ENCODE measurements at regions not wholly inside any gene's neighbourhood (a gene's known extent, or its start where the extent isn't known, plus 50 kb on each side); places are given as distances from the start of the nearest gene placed in this dataset.
A peak's percentile ranks its signal among the peaks of the same experiment; 100 is the strongest.
"Not testable (repeated sequence)": the region's sequence is repeated elsewhere in the genome, so short reads cannot be mapped to it uniquely, and the experiment has no call there.

GRCh38 chr12:129959889-129960288, 56.1 kb upstream of the TMEM132D start:
- no peak for DNase-seq

- DNase-seq: no peak
Observed at GRCh38 chr12:129961091-129961490, 57.3 kb upstream of the TMEM132D start.

DNA sequence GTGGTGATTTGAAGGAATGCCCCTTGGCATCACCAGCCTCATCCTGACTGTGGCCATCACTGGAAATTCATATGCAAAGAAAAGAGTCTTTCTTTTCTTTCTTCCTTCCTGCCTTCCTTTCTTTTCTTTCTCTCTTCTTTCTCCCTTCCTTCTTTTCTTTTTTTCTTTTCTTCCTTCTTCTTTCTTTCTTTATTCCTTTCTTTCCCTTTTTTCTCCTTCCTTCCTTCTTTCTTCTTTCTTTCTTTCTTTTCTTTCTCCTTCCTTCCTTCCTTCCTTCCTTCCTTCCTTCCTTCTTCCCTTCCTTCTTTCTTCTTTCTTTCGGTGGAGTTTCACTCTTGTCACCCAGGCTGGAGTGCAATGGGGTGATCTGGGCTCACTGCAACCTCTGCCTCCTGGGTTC, 58.0 kb upstream of the TMEM132D start:
- DNase-seq: no peak

DNA sequence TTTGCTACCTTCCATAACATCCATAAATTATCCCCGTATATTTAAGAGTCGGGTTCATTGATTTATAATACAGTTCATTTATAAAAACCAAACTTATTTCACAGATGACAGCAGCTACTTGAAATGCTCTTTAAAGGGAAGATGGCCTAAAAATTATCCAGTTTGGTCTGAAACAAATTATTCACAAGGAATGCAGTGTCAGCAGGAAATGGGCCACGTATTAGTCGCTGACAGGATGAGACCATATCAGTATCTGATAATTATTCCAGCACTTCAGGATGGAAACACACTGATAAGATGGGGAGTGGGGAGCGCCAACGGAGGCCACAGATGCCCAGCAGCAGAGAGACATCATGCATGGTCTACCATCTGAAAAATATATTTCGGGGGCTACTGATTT, 60.5 kb upstream of the TMEM132D start:
- DNase-seq: peak; percentile 61

GRCh38 chr12:129964826-129965457, 61.1 kb upstream of the TMEM132D start:
- peak; percentile 98 for DNase-seq

DNA sequence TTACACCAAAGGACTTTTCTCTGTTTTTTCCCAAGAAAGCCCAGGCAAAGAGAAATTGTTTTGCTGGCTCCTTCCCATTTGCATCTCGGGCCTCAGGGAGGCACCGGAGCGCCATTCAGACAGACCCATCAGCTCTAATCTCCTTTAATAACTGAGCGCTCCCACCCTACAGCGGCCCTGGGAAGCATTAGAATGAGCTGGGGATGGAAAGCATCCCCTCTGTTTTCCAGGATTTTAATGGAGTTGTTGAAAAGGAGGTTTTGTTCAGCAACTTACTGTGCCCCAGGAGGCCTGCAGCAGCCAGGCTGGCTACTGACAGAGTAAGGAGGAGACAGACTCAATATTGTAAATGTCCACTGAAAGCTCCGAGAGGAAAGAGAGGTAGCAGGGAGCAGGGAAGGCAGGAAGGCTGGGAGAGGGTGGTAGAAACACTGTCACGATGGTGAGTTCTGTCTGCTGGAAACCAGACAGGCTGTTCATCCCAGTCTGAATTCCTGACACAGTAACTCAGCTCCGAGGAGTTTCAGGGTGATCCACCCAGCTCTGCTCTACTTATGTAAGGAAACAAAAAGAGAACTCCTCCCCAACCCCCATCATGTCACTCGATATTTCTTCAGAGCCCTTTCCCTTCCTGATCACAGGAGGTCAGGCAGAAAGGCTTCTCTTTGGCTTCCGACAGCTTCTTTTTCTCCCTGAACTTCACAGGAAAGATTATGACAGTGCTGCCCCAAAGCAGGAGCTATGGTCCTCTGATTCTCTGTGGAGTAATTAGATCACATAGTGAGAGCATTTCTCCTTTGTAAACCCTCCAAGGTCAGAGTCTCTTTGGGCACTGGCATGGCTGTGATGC, 62.5 kb upstream of the TMEM132D start:
- no peak for DNase-seq

DNA sequence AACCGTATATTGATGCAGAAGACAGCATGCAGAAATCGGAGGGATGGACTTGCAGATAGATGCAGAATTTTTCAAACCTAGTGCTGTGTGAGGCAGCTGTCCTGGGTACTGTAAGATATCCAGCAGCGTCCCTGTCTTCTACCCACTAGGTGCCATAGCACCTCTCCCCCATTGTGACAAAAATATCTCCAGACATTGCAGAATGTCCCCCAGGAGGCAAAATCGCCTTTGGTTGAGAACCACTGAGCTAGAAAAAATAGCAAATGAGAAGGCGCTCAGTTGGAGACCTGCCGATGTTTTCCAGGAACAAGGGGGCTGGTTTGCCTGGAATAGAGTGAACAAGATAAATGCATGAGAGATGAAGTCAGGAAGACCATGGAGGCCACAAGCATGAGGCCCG, 67.9 kb upstream of the TMEM132D start:
- DNase-seq: no peak

- DNase-seq: no peak
Observed at GRCh38 chr12:129973236-129973961, 69.6 kb upstream of the TMEM132D start.

GRCh38 chr12:129984106-129984505, 80.3 kb upstream of the TMEM132D start:
- DNase-seq: no peak

GRCh38 chr12:129987841-129988240, 84.0 kb upstream of the TMEM132D start:
- DNase-seq: no peak

- DNase-seq: no peak
Observed at GRCh38 chr12:129994634-129995033, 90.8 kb upstream of the TMEM132D start.

DNA sequence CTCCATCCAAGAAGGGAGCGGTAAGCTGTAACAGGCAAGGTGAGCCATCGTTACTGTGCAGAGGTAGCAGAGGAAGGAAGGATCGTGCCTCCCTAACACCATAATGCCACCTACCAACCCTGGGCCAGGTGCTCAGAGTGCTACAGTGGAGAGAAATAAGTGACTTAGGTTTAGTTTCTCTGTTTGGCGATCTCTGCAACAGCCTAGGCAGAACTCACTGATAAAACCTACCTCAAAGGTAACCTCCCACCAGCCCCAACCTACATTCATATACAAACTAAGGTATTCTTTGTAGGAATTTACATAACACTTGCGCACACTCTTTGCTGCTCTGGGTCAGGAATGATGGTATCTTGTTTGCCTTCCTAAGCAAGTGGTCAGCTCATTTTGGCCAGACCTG, 93.4 kb upstream of the TMEM132D start:
- no peak for DNase-seq

- not testable (repeated sequence) for DNase-seq
Observed at GRCh38 chr12:130004310-130004877, 100.6 kb upstream of the TMEM132D start.

DNA sequence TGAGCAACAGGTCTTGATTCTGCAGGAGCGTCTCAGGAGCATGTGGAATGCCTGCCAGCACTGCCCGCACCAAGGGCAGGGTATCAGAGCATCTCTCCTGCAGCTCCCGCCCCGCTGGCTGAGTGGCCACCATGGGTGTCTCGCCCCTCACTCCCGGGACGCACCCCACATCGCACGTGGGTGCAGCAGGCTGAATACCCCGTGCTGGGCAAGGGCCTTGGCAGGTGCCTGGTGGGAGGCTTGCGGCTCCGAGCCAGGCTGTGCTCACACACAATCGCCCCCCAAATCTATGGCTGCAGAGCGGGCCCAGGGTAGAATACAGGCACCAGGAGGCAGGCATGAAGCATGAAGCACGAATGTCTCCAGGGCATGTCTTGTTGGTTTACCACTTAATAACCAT, 103.9 kb upstream of the TMEM132D start:
- DNase-seq: no peak

- DNase-seq: no peak
Observed at GRCh38 chr12:130008241-130008640, 104.4 kb upstream of the TMEM132D start.

DNA sequence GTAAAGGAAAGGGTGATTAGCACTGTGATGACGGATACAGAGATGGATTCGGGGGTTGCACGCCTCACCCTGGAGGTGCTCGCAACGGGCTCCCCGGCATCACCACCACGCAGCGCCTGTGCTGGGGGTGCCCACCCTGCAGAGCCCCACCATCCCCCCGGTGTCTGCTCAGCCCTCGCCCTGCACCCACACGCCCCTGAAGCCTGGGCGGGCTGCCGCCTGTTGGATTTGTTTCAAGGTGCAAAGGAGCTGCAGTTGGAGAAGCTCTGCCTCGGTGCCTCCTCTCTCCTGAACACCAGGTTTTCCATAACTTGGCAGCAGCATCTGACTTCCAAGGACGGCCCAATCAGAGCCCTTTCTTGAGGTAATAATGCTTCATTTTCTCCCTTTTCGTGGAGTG, 106.1 kb upstream of the TMEM132D start:
- no peak for DNase-seq

DNA sequence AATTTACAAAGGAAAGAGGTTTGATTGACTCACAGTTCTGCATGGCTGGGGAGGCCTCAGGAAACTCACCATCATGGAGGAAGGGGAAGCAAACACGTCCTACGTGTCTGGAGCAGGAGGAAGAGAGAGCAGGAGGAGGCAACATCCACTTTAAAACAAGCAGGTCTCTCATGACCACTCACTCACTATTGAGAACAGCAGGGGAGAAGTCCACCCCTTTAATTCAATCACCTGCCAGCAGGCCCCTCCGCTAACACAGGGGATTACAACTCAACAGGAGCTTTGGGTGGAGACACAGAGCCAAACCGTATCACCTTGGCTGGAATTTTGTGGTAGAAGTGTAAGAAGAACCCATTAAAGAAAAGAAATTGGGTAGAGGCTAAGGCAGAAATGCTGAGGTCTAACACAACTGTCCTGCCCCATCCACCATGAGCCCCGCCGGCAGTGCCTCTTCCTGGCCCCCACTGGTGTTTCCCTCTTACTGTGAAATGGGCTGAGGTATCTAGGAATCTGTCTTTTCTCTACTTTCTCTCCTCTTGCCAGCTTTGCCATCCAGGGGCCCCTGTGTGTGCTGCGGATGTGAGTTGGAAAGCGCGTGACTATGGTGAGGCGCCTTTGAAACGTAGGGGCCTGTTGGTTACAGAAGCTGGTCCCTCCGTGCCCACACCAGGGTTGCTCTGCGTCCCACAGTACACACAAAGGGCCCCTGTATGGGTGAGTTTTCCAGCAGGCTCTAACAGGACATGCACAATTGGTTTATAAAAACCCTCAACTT, 108.0 kb upstream of the TMEM132D start:
- DNase-seq: no peak

GRCh38 chr12:130013771-130014484, 110.1 kb upstream of the TMEM132D start:
- peak; percentile 68 for DNase-seq

DNA sequence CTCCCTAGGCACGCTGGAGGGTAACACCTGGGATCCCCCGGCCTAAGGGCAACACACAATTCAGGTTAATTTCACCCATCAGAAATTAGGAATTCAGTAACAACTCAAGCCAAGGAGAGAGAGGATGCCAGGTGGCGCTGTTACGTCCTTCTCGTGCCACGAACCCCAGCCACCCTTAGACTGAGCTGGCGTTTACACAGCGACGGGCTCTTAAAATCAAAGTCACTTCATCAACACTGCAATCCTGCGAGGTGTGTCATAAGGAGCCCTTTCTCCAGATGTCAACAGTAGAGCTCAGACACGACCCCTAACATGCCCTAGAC, 110.6 kb upstream of the TMEM132D start:
- peak; percentile 51 for DNase-seq

- DNase-seq: no peak
Observed at GRCh38 chr12:130016194-130016593, 112.4 kb upstream of the TMEM132D start.

DNA sequence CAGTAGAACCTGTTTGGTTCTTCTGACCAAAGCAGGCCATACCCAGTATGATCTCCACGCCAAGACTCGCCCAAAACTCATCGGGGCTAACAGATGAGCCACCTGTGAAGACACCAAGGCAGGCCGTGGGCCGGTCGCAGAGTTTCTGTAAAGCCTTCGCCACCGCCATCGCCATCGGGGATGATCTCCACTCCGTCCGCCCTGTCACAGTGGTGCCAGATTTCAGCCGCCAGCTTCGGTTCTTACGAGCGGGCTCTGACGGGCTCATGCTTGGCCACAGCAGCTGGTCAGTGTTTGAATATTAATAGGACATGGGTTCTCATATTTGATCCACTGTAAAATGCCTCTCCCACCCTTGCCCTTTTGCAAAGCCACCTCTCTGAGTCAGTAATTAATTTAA, 113.2 kb upstream of the TMEM132D start:
- no peak for DNase-seq

Measured in NCI-H526 treated with DMSO at 0.1 percent for 48 hours (cell line).